DMS79 (cell line): ENCODE measurements at regions not wholly inside any gene's neighbourhood (a gene's known extent, or its start where the extent isn't known, plus 50 kb on each side); places are given as distances from the start of the nearest gene placed in this dataset.
"Not testable (repeated sequence)": the region's sequence is repeated elsewhere in the genome, so short reads cannot be mapped to it uniquely, and the experiment has no call there.

ENCODE experiments used
- DNase-seq: peaks from one replicate; lab custom pipeline; 2025; lab: John Stamatoyannopoulos, UW

- peak; percentile 71 for DNase-seq
These were observed 98.0 kb upstream of the SLC24A3 start for GRCh38 chr20:19114410-19114809.

- DNase-seq: no peak
These were observed 96.9 kb upstream of the SLC24A3 start for GRCh38 chr20:19115581-19115980.

- no peak for DNase-seq
These were observed 92.4 kb upstream of the SLC24A3 start for GRCh38 chr20:19120011-19120410.

GRCh38 chr20:19120569-19120968 is 91.9 kb upstream of the SLC24A3 start:
- no peak for DNase-seq

GRCh38 chr20:19121463-19121862 is 91.0 kb upstream of the SLC24A3 start:
- DNase-seq: no peak

- no peak for DNase-seq
These were observed 90.5 kb upstream of the SLC24A3 start for GRCh38 chr20:19121916-19122315.

- no peak for DNase-seq
These were observed 90.0 kb upstream of the SLC24A3 start for GRCh38 chr20:19122395-19122794.

GRCh38 chr20:19125508-19125907 is 86.9 kb upstream of the SLC24A3 start:
- DNase-seq: no peak

GRCh38 chr20:19129306-19129705 is 83.1 kb upstream of the SLC24A3 start:
- no peak for DNase-seq

- peak; percentile 98 for DNase-seq
These were observed 82.3 kb upstream of the SLC24A3 start for GRCh38 chr20:19129976-19130612.

- DNase-seq: no peak
These were observed 81.8 kb upstream of the SLC24A3 start for GRCh38 chr20:19130613-19130984.

- DNase-seq: peak; percentile 71
These were observed 74.8 kb upstream of the SLC24A3 start for GRCh38 chr20:19137641-19138040.

GRCh38 chr20:19138758-19139157 is 73.7 kb upstream of the SLC24A3 start:
- DNase-seq: no peak

GRCh38 chr20:19139584-19139983 is 72.9 kb upstream of the SLC24A3 start:
- DNase-seq: not testable (repeated sequence)

GRCh38 chr20:19141998-19142397 is 70.4 kb upstream of the SLC24A3 start:
- DNase-seq: no peak

GRCh38 chr20:19143890-19144289 is 68.6 kb upstream of the SLC24A3 start:
- no peak for DNase-seq

GRCh38 chr20:19161336-19161735 is 51.1 kb upstream of the SLC24A3 start:
- no peak for DNase-seq
